ENCODE measurements at regions not wholly inside any gene's neighbourhood (a gene's known extent, or its start where the extent isn't known, plus 50 kb on each side); places are given as distances from the start of the nearest gene placed in this dataset.

DNA sequence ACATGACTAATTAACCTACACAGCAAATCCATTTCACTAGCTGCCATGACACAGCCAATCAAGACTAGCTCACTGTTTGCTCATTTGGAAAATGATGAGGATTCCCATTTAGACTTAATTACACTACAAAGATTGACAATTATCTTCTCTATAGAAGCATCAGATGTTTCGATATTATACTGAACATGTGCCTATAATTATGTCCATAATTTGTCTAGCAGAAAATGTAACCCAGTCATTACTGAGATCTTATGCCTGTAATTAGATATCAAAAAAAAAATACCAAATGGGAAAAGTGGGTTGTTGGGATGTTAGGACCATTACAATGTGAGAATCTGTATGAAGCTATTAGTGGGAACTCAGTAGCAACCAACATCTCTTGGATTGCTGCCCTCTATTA is 344.2 kb upstream of the MCTP2 start:
- DNase-seq (ENCODE audit: low read depth) = no peak
- H3K4me3 ChIP-seq (ENCODE audit: low read depth, low read length) = no peak overlapping the region
- TF ChIP-seq, protein P1, sequence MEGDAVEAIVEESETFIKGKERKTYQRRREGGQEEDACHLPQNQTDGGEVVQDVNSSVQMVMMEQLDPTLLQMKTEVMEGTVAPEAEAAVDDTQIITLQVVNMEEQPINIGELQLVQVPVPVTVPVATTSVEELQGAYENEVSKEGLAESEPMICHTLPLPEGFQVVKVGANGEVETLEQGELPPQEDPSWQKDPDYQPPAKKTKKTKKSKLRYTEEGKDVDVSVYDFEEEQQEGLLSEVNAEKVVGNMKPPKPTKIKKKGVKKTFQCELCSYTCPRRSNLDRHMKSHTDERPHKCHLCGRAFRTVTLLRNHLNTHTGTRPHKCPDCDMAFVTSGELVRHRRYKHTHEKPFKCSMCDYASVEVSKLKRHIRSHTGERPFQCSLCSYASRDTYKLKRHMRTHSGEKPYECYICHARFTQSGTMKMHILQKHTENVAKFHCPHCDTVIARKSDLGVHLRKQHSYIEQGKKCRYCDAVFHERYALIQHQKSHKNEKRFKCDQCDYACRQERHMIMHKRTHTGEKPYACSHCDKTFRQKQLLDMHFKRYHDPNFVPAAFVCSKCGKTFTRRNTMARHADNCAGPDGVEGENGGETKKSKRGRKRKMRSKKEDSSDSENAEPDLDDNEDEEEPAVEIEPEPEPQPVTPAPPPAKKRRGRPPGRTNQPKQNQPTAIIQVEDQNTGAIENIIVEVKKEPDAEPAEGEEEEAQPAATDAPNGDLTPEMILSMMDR (IDR thresholded peaks at IDR 0.05; ENCODE audit: insufficient read depth, low read length) = no peak

DNA sequence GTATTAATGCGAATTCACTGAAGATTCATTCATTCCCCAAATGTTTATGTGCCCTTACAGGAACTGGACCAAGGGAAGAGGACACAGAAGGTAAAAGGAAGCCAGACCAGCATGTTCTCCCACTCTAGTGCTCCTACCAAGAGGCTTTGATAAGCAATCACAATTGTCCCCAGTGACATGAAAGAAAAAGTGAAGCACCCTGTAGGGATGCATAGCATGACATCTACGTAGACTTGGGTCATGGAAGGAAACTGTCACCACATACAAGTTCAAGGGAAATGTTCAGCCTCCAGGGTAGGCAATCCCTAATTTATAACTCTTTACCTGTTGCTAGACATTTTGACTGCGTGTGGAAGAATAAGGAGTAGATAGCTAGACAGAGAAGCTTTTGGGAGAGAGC is 348.6 kb upstream of the MCTP2 start:
- H3K4me3 ChIP-seq (ENCODE audit: low read depth, low read length) = no peak overlapping the region
- DNase-seq (ENCODE audit: low read depth) = no peak
- TF ChIP-seq, protein P1 (IDR thresholded peaks at IDR 0.05; ENCODE audit: insufficient read depth, low read length) = no peak

DNA sequence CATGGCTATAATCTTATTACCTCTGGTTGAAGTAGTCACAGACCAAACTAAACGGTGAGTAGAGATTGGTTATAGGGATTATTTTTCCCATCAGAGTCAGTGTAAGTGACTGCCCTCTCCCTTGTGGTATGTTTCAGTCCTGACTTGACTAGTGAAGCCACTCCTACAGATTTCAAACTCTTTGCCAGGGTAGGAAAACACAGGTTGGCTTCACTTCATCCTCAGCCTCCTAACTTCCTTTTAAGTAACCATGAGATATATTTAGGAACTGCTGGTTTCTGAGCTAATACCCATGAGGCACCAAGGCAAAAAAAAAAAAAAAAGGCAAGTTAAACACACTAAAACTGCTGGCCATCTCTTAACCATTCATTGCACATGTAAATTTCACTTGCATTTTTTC is 349.2 kb upstream of the MCTP2 start:
- no peak for DNase-seq (ENCODE audit: low read depth)
- TF ChIP-seq, protein P1 (IDR thresholded peaks at IDR 0.05; ENCODE audit: insufficient read depth, low read length) = no peak
- H3K4me3 ChIP-seq (ENCODE audit: low read depth, low read length) = no peak overlapping the region

DNA sequence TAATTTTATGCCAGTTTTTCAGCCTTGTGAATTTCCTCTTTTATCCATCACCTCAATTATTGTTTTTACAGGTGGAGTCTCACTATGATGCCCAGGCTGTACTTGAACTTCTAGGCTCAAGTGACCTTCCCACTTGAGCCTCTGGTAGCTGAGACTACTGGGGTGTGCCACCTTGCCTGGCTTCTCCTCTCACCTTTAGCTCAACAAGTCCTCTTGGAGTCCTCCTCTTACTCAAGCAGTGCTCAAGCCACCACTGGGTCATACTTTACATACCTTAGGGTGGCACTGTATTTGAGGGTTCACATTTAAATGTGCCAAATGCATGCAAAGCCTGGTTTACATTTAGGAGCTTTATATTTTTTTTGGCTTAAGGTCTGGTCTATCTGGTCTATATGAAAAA is 350.1 kb upstream of the MCTP2 start:
- H3K4me3 ChIP-seq (ENCODE audit: low read depth, low read length) = no peak overlapping the region
- TF ChIP-seq, protein P1 (IDR thresholded peaks at IDR 0.05; ENCODE audit: insufficient read depth, low read length) = no peak
- DNase-seq (ENCODE audit: low read depth) = no peak

DNA sequence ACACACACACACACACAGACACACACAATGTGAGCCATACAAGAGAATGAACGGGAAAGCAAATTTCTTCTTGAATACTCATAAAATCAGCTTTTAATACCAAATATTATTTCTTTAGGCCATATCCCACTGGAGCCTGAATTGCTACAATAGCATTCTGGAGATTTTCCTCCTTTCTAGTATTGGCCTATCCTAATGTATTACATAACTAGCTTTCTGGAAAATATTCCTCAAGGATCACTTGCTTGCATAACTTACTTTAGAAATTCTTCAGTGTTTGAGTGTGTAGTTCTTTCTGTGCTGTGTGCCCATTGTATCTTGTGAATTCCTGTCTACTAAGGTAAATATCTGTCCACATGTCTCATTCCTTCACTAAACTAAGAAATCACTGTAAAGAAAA is 351.0 kb upstream of the MCTP2 start:
- no peak overlapping the region for H3K4me3 ChIP-seq (ENCODE audit: low read depth, low read length)
- no peak for DNase-seq (ENCODE audit: low read depth)
- TF ChIP-seq, protein P1 (IDR thresholded peaks at IDR 0.05; ENCODE audit: insufficient read depth, low read length) = no peak

DNA sequence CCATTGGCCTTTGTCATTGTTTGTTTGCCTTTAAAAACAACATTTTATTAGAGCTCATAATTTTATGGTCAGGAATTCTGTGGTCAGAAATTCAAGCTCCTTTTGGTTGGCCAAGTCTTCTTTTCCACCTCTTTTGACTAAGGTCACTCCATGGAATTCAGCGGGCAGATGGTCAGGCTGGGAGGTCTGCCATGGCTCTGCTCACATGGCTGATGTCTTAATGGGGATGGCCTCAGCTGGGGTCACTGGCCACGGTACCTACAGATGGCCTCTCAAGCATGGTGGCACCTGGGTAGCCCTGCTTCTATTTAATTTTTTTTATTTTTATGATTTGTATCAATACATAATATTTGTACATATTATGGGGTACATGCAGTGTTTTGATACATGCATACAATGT is 360.8 kb upstream of the MCTP2 start:
- no peak for DNase-seq (ENCODE audit: low read depth)
- TF ChIP-seq, protein P1 (IDR thresholded peaks at IDR 0.05; ENCODE audit: insufficient read depth, low read length) = no peak
- no peak overlapping the region for H3K4me3 ChIP-seq (ENCODE audit: low read depth, low read length)

DNA sequence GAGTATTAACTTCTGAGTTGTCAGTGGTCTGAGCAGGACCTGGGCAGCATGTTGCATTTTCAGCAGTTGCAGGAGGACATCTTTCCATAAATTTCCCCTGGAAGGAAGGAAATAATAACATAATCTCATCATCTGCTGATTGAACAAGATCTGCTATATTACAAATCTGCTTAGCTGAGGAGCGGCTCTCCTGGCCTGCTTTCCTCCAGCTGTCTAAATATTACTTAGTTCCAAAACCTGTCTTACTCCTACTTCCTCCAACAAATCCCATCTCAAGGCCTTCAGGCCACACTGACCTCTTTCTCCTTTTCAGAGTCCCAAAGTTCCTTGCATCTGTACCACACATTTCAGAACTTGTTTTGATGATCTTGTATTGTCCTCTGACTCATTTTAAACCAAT is 364.4 kb upstream of the MCTP2 start:
- H3K4me3 ChIP-seq (ENCODE audit: low read depth, low read length) = no peak overlapping the region
- TF ChIP-seq, protein P1 (IDR thresholded peaks at IDR 0.05; ENCODE audit: insufficient read depth, low read length) = no peak
- no peak for DNase-seq (ENCODE audit: low read depth)
